Ovary (tissue), 7 donors: ENCODE measurements at regions not wholly inside any gene's neighbourhood (a gene's known extent, or its start where the extent isn't known, plus 50 kb on each side); places are given as distances from the start of the nearest gene placed in this dataset.

ENCODE experiments used
- DNase-seq, 5 donors: peaks; one replicate each; pipeline ENCODE4 v3.0.0-alpha.2; 2019 to 2020
- H3K27ac ChIP-seq, 2 donors: fragments of 200-600 bp; one replicate each; pipeline versions ENCODE4 v1.5.1 to v1.8.0; 2019 to 2022
- H3K27me3 ChIP-seq: fragments of 200-600 bp; one replicate; pipeline ENCODE4 v1.8.0; 2022
- H3K36me3 ChIP-seq: fragments of 200-600 bp; sonication (generic); one replicate; pipeline ENCODE4 v1.5.1; 2019
- H3K4me1 ChIP-seq: one replicate; pipeline ENCODE4 v1.8.1; 2013; ENCODE audit warnings: mild to moderate bottlenecking, moderate library complexity; ENCODE audit not compliant: insufficient read depth
- H3K4me3 ChIP-seq: fragments of 200-600 bp; sonication (generic); one replicate; pipeline ENCODE4 v1.5.1; 2017
- H3K9me3 ChIP-seq, 2 donors: fragments of 200-600 bp in 1 of 2; sonication (generic) in 1 of 2; one replicate each; pipeline versions ENCODE4 v1.5.1 to v1.8.1; 2013 to 2019; ENCODE audit warnings: mild to moderate bottlenecking in 1 of 2, moderate library complexity in 1 of 2
- CTCF ChIP-seq, 3 donors: fragments of 450-650 bp in 2 of 3; fragments of 200-600 bp in 1 of 3; IDR thresholded peaks; one replicate each; pipeline versions ENCODE4 v1.5.1 to v1.8.0; 2016 to 2022; ENCODE audit warnings: antibody characterized with exemption in 3 of 3, mild to moderate bottlenecking in 1 of 3
- EP300 ChIP-seq: sonication (generic); formaldehyde crosslinking; IDR thresholded peaks from one replicate; pipeline ENCODE4 v1.6.1; 2017; ENCODE audit warnings: antibody characterized with exemption
- POLR2A ChIP-seq: fragments of 450-650 bp; IDR thresholded peaks from one replicate; pipeline ENCODE4 v1.6.1; 2017; ENCODE audit warnings: antibody characterized with exemption, mild to moderate bottlenecking, moderate library complexity
- WGBS, 3 donors: extraction: QIAGEN DNeasy Blood & Tissue Kit in 1 of 3; methylation state at CpG; one replicate each; pipeline versions ENCODE4 v1.1.5 to v1.1.7; 2013 to 2017; 5-methylcytosine and 5-hydroxymethylcytosine counted together
- intact Hi-C, 4 donors: fragments of 100-400 bp; cut with DNase I; formaldehyde crosslinking; loops; one replicate each; pipeline versions ENCODE4 v1.11.0 to v1.15.1; 2022 to 2023
- donor health status: DM: no; HTN: no; CAD: no; lungs with moderate emphysema.
- donor health status: DM: no; HTN: no; CAD: no.
- donor health status: Bipolar disorder and iron deficiency.
- donor health status: DM: no; HTN: no; CAD: no.
- donor health status: DM: yes; HTN: yes; CAD: no.

GRCh38 chr6:92122746-92123145 lies 1296.6 kb downstream of the EPHA7 start:
- Histone ChIP-seq H3K36me3 (no peaks in the 10 kb centered on the region), H3K27me3 (no peaks in the 10 kb centered on the region), H3K9me3 (no peaks in the 10 kb centered on the region), H3K4me3 (no peak overlapping the region), H3K4me1 (no peaks in the 10 kb centered on the region), H3K27ac (no peak overlapping the region)
- intact Hi-C loops: no loop called here
- DNase-seq: no peak
- 57 to 62% (median 58%) methylated on average over 3 of the region's 3 CpGs for WGBS, 3 donors
- TF ChIP-seq CTCF (IDR thresholded peaks at IDR 0.05): no peak
- TF ChIP-seq EP300: no peak
- no peak for TF ChIP-seq POLR2A

- intact Hi-C loops: no loop called here
- TF ChIP-seq CTCF (IDR thresholded peaks at IDR 0.05) (no peak), EP300 (no peak)
- no peak for DNase-seq
- no peak overlapping the region for H3K27ac ChIP-seq
- WGBS, 3 donors: 85 to 89% (median 86%) methylated on average over 2 of the region's 2 CpGs
- no peaks in the 10 kb centered on the region for H3K9me3 ChIP-seq
- H3K27me3 ChIP-seq: no peaks in the 10 kb centered on the region
- H3K36me3 ChIP-seq: no peaks in the 10 kb centered on the region
- no peak overlapping the region for H3K4me3 ChIP-seq
- no peaks in the 10 kb centered on the region for H3K4me1 ChIP-seq
These were observed 1298.1 kb downstream of the EPHA7 start for GRCh38 chr6:92121228-92121627.

GRCh38 chr6:92117800-92118199 lies 1301.6 kb downstream of the EPHA7 start:
- Histone ChIP-seq H3K27ac (no peak overlapping the region), H3K36me3 (no peaks in the 10 kb centered on the region), H3K9me3 (no peaks in the 10 kb centered on the region), H3K4me3 (no peak overlapping the region), H3K4me1 (no peaks in the 10 kb centered on the region), H3K27me3 (no peaks in the 10 kb centered on the region)
- TF ChIP-seq EP300: no peak
- TF ChIP-seq POLR2A: no peak
- TF ChIP-seq CTCF (IDR thresholded peaks at IDR 0.05): no peak
- DNase-seq: no peak
- intact Hi-C loops: no loop called here
- WGBS, 3 donors: 91 to 94% (median 92%) methylated on average over 1 of the region's 1 CpG

- H3K27ac ChIP-seq: no peak overlapping the region
- intact Hi-C loops: no loop called here
- H3K36me3 ChIP-seq: no peaks in the 10 kb centered on the region
- no peaks in the 10 kb centered on the region for H3K27me3 ChIP-seq
- TF ChIP-seq CTCF (IDR thresholded peaks at IDR 0.05): no peak
- TF ChIP-seq POLR2A: no peak
- TF ChIP-seq EP300: no peak
- 78 to 85% (median 81%) methylated on average over 2 of the region's 2 CpGs for WGBS, 3 donors
- H3K9me3 ChIP-seq: no peaks in the 10 kb centered on the region
- H3K4me3 ChIP-seq: no peak overlapping the region
- no peaks in the 10 kb centered on the region for H3K4me1 ChIP-seq
- DNase-seq: no peak
These were observed 1304.6 kb downstream of the EPHA7 start for GRCh38 chr6:92114797-92115196.
